Sigmoid colon (tissue), 4 donors: ENCODE measurements at regions not wholly inside any gene's neighbourhood (a gene's known extent, or its start where the extent isn't known, plus 50 kb on each side); places are given as distances from the start of the nearest gene placed in this dataset.

Source experiments
- CTCF ChIP-seq, 4 experiments: fragments of 450-650 bp in 3 of 4; fragments of 200-600 bp in 1 of 4; IDR thresholded peaks; one replicate each; pipeline ENCODE4 v1.5.1; 2016 to 2019; ENCODE audit warnings: antibody characterized with exemption in 4 of 4, mild to moderate bottlenecking in 3 of 4, moderate library complexity in 2 of 4
- EP300 ChIP-seq, 4 donors: sonication (generic); formaldehyde crosslinking; IDR thresholded peaks; one replicate each; pipeline ENCODE4 v1.6.1; 2017; ENCODE audit warnings: antibody characterized with exemption in 4 of 4

GRCh38 chr11:112524798-112525197 lies 264.1 kb upstream of the PLET1 start:
- TF ChIP-seq CTCF (IDR thresholded peaks at IDR 0.05) (no peak), EP300 (IDR thresholded peaks at IDR 0.05) (no peak)
